Right lobe of liver (tissue), 4 donors: ENCODE measurements at regions not wholly inside any gene's neighbourhood (a gene's known extent, or its start where the extent isn't known, plus 50 kb on each side); places are given as distances from the start of the nearest gene placed in this dataset.

Experiments used
- CTCF ChIP-seq, 4 donors: fragments of 200-600 bp in 3 of 4; fragments of 450-650 bp in 1 of 4; IDR thresholded peaks; one replicate each; pipeline versions ENCODE4 v1.5.1 to v1.8.0; 2016 to 2022; ENCODE audit warnings: antibody characterized with exemption in 4 of 4, mild to moderate bottlenecking in 2 of 4
- POLR2A ChIP-seq: fragments of 450-650 bp; IDR thresholded peaks from one replicate; pipeline ENCODE4 v1.6.1; 2017; ENCODE audit warnings: antibody characterized with exemption, mild to moderate bottlenecking
- donor health status: DM: no; HTN: no; CAD: no.
- donor health status: DM: no; HTN: no; CAD: no.
- donor health status: DM: no; HTN: yes; CAD: no.

GRCh38 chr2:82528288-82528687 is 1930.8 kb downstream of the SUCLG1 start:
- TF ChIP-seq CTCF (IDR thresholded peaks at IDR 0.05) (no peak), POLR2A (no peak)
